Neural cell (in vitro differentiated cells): ENCODE measurements at regions not wholly inside any gene's neighbourhood (a gene's known extent, or its start where the extent isn't known, plus 50 kb on each side); places are given as distances from the start of the nearest gene placed in this dataset.

Experiments
- CTCF ChIP-seq: fragments of 450-650 bp; IDR thresholded peaks from 2 replicates; pipeline ENCODE4 v1.5.1; 2014; ENCODE audit warnings: antibody characterized with exemption, mild to moderate bottlenecking, moderate library complexity; ENCODE audit not compliant: poor library complexity, severe bottlenecking
- EP300 ChIP-seq: fragments of 450-650 bp; conservative IDR thresholded peaks from 2 replicates; pipeline ENCODE4 v1.6.1; 2014; ENCODE audit warnings: antibody characterized with exemption, mild to moderate bottlenecking, moderate library complexity; ENCODE audit not compliant: poor library complexity, severe bottlenecking
- EZH2 ChIP-seq: fragments of 200-600, 300-800 bp; shearing (Covaris generic), sonication (generic); IDR thresholded peaks from 2 replicates; pipeline ENCODE4 v1.6.1; 2014; ENCODE audit warnings: antibody characterized with exemption, low read length, borderline replicate concordance, mild to moderate bottlenecking; ENCODE audit not compliant: insufficient read depth, poor library complexity, severe bottlenecking
- POLR2AphosphoS5 ChIP-seq: IDR thresholded peaks from 2 replicates; pipeline ENCODE4 v1.6.1; 2012
- SMC3 ChIP-seq: fragments of 450-650 bp; conservative IDR thresholded peaks from 2 replicates; pipeline ENCODE4 v1.6.1; 2014; ENCODE audit warnings: antibody characterized with exemption, mild to moderate bottlenecking, moderate library complexity; ENCODE audit not compliant: poor library complexity

DNA sequence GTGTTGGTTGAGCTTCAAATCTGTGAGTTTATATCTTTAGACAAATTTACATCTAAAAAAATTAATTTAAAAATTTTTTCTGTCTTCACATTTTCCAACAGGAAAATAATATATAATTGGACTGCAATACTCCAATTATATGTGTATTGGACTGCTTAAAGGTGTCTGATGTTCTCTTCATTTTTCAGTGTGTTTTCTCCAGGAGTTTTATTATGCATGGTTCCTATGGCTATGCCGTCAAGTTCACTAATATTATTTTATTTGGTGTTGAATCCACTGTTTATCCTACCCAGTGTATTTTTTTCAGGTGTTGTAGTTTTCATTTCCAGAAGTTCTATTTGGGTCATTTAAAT, 62.1 kb upstream of the CTLA4 start:
- TF ChIP-seq CTCF (no peak), EZH2 (no peak), EP300 (no peak), POLR2AphosphoS5 (no peak), SMC3 (no peak)
